D341Med (cell line): ENCODE measurements at regions not wholly inside any gene's neighbourhood (a gene's known extent, or its start where the extent isn't known, plus 50 kb on each side); places are given as distances from the start of the nearest gene placed in this dataset.
"Not testable (repeated sequence)": the region's sequence is repeated elsewhere in the genome, so short reads cannot be mapped to it uniquely, and the experiment has no call there.

ENCODE experiments used
- DNase-seq: peaks from one replicate; pipeline ENCODE4 v3.0.0; 2012; ENCODE audit warnings: low spot score

DNA sequence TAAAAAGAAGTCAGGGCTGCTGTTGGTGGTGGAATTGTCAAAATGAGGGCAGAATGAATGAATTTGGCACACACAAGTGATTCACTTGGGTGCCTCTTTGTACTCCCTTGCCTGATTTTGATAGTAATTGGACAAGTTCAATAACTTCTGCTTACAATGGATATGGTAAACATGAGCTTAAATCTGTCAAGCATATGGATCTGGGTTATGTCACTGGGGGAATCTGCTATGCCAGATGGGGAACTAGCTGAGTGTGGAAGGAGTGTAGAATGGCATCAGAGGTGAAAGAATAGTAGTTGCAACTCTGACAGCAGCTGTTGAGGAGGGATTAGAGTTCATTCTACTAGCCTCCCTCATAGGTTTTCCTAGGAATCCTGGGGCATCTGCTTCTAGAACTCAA, 724.2 kb upstream of the CDH8 start:
- DNase-seq = peak; percentile 14

DNA sequence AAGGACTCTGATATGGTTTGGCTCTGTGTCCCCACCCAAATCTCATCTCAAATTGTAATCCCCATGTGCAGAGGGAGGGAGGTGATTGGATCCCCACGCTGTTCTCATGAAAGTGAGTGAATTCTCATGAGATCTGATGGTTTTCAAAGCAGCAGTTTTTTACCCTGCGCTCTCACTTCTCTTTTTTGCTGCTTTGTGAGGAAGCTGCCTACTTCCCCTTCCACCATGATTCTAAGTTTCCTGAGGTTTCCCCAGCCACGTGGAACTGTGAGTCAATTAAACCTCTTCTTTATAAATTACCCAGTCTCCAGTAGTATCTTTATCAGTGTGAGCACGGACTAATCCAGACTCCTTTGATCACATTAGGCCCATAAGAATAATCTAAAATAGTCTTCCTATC, 719.7 kb upstream of the CDH8 start:
- no peak for DNase-seq

GRCh38 chr16:62752854-62753253, 716.6 kb upstream of the CDH8 start:
- no peak for DNase-seq

DNA sequence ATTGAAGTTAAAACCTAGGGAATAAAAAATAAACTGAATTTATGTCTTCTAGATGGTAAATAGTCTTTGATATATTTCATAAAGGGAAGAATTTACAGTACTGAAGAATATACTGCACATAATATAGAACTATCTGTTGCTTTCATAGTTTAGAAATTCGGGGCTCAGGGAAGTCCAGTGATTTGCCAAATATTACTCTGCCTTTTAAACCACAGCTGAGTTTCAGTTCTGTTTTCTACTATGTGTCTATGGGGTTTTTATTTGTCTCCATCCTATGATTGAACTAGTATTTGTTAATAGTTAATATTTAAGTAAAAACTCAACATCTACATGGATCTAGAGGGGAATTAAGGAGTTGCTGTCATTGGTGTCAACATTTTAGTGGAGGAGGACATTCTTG, 715.0 kb upstream of the CDH8 start:
- no peak for DNase-seq

GRCh38 chr16:62741692-62742091, 705.5 kb upstream of the CDH8 start:
- no peak for DNase-seq

- no peak for DNase-seq
Observed at GRCh38 chr16:62738666-62739460, 702.6 kb upstream of the CDH8 start.

DNA sequence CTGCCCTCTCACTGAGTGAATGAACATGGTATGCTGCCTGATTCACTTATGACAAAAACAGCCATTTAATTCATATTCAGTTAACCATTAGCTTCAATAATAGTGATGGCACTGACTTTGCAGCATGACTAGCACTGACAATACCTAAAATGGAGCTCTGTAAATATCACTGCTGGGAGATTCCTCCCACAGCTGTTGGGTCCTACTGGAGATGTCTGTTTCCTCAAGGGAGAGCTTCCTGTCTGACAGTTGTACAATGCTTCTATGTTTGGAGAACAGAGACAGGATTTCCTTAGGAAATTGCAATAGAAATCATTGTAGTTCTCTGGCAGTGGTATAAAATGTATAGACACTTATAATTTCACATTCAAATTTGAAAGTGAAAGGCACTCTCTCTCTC, 695.9 kb upstream of the CDH8 start:
- no peak for DNase-seq

DNA sequence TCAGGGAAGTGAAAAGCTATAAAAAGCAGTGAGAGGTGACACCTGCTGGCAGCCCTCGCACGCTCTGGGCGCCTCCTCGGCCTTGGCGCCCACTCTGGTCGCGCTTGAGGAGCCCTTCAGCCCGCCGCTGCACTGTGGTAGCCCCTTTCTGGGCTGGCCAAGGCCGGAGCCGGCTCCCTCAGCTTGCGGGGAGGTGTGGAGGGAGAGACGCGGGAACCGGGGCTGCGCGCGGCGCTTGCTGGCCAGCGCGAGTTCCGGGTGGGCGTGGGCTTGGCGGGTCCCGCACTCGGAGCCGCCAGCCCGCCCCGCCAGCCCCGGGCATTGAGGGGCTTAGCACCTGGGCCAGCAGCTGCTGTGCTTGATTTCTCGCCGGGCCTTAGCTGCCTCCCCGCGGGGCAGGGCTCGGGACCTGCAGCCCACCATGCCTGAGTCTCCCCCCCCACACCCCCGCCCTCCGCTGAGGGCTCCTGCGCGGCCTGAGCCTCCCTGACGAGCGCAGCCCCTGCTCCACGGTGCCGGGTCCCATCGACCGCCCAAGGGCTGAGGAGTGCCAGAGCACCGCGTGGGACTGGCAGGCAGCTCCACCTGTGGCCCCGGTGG, 688.5 kb upstream of the CDH8 start:
- not testable (repeated sequence) for DNase-seq

DNA sequence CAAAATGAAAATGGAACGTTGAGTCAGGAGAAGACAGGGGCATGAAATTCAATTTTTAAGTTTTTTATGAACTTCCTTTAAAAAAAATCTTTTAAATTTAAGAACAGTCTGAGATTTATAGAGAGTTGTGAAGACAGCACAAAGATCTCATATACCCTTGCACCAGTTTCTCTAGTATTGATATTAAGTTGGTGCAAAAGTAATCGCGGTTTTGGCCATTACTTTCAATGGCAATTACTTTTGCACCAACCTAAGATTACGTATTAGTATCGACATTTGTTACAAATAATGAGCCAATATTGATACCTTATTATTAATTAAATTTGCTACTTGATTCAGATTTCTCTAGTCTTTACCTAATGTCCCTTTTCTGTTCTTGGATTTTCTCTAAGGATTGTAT, 684.4 kb upstream of the CDH8 start:
- no peak for DNase-seq

DNA sequence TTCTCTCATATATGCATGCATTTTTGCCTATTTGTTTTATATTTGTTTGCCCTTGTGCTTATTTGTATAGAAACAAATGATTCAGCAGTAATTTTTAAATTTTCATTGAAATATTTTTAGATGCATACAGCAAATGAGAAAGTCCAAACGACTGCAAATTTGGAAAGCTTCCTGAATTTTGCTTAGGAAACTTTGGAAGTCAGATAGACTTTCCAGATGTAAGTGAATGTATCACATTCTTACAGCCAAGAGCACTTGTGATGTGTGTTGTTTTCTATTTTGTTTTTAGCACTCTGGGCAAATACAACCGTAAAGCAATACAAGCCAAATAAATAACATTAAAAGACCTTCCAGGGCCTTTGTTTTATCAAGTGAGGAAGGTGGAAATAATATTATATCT, 680.8 kb upstream of the CDH8 start:
- DNase-seq = no peak

- DNase-seq = no peak
Observed at GRCh38 chr16:62715701-62716100, 679.5 kb upstream of the CDH8 start.

DNA sequence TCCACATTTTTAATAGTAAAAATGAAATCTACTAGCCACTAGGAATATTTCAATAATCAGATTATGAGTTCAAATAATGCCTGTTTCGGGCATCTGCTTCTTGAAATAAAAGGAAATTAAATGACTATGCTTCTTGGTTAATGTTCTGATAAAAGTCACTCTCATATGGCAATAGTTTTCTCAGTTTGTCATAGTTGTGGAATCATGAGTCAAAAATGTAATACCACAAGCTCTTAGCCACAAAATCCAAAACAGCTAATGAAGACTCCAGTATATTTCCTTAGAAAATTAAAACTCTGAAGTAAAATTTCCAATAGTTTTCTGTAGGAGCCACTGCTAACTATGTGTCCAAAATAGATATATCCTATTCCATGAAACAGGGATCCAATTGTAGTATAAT, 676.3 kb upstream of the CDH8 start:
- DNase-seq = no peak

DNA sequence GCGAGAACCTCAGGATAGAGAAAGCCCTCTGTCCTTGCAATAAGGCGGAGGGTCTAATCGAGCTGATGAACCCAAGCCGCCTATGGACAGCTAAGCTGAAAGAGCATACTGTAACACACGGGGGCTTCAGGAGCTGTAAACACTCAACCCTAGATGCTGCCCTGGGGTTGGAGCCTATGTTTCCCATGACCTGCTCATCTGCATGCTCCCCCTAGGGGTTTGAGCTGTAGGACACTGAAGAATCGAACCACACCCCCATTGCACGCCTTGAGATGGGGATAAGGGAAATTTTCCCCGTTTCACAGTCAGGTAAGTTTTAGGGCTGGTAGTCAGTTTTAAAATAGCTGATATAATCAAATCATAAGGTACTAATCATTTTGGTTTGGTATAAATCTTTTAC, 675.6 kb upstream of the CDH8 start:
- no peak for DNase-seq

- no peak for DNase-seq
Observed at GRCh38 chr16:62709794-62710193, 673.6 kb upstream of the CDH8 start.

- no peak for DNase-seq
Observed at GRCh38 chr16:62701426-62701825, 665.2 kb upstream of the CDH8 start.

- no peak for DNase-seq
Observed at GRCh38 chr16:62700426-62701294, 664.4 kb upstream of the CDH8 start.

DNA sequence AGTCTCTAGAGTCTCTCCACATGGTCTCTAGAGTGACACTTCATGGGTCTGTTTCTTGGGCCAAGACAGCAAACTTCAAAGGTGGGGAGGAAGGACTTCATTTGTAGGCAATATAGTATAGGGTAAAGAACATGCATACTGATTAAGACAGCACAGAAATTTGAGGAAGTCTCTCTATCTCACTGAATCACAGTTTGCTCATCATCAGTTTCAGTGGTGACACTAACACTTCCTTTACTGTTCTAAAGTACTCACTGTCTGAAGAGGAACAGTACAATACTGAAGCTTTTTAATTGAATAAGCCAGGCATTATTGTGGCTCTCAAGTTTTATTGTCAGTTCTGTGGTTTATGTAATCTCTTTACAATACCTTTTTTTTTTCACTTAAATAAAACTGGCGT, 656.4 kb upstream of the CDH8 start:
- DNase-seq = no peak

GRCh38 chr16:62681819-62682218, 645.6 kb upstream of the CDH8 start:
- DNase-seq = no peak

- no peak for DNase-seq
Observed at GRCh38 chr16:62678796-62679195, 642.6 kb upstream of the CDH8 start.

GRCh38 chr16:62676306-62676705, 640.1 kb upstream of the CDH8 start:
- DNase-seq = no peak

DNA sequence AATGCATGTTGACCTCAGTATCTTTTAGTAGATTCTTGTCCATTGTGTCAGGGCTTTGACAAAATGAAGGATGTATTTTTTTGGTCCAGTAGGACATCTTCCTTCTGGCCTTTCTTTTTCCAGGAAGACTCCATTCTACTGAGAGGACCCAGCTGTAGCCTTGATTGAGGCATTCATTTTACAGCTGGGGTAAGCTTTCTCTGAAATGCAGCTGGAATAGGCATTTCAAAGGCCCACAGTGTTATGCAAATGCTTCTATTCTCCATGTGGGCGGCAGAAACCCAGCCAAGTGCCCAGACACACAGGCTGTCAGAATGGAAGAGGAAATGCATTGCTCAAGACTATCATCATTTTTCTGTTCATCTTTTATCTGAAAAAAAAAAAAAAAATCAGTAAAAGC, 629.0 kb upstream of the CDH8 start:
- DNase-seq = no peak

DNA sequence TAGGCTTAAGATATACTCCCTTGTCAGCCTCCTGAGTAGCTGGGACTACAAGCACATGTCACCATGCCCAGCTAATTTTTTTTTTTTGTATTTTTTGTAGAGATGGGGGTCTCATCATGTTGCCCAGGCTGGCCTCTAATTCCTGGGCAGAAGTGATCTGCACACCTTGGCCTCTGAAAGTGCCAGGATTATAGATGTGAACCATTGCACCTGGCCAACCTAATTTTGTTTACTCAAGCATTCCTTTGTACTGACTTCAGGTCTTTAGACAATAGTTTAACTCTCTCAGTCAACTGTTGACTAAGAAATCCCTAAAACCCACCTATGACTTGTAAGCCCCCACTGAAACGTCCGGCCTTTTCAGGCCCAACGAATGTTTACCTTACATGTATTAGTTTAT, 628.3 kb upstream of the CDH8 start:
- no peak for DNase-seq

DNA sequence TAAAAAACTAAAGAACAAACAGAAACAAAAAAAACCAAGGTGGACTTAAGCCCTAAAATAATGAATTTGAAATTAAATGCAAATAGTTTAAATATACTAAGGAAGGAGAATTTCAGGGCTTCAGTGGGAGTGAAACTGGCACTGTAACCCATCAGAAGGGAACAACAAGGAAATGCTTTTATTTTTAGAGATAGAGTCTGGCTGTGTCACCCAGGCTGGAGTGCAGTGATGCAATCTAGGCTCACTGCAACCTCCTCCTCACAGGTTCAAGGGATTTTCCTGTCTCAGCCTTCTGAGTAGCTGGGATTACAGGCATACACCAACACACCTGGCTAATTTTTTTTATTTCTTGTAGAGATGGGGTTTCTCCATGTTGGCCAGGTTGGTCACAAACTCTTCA, 625.2 kb upstream of the CDH8 start:
- no peak for DNase-seq
